Progenitor cell of endocrine pancreas (in vitro differentiated cells): ENCODE measurements at regions not wholly inside any gene's neighbourhood (a gene's known extent, or its start where the extent isn't known, plus 50 kb on each side); places are given as distances from the start of the nearest gene placed in this dataset.

Experiments
- DNase-seq: peaks from one replicate; pipeline ENCODE4 v3.0.0; 2021; ENCODE audit warnings: low spot score; ENCODE audit not compliant: unreplicated experiment
- H3K27ac Mint-ChIP-seq: 2 replicates; pipeline ENCODE4 v1.8.0; 2021; ENCODE audit warnings: mild to moderate bottlenecking, moderate library complexity, mixed read lengths
- H3K27me3 Mint-ChIP-seq: 2 replicates; pipeline ENCODE4 v1.8.0; 2021; ENCODE audit warnings: mixed read lengths
- H3K36me3 Mint-ChIP-seq: 2 replicates; pipeline ENCODE4 v1.8.0; 2022; ENCODE audit warnings: mixed read lengths; ENCODE audit not compliant: insufficient read depth
- H3K4me1 Mint-ChIP-seq: 2 replicates; pipeline ENCODE4 v1.8.0; 2021; ENCODE audit warnings: low read depth, mixed read lengths
- H3K4me3 Mint-ChIP-seq: 2 replicates; pipeline ENCODE4 v1.8.0; 2021; ENCODE audit warnings: low read depth, mild to moderate bottlenecking, moderate library complexity, mixed read lengths
- H3K9me3 Mint-ChIP-seq: 2 replicates; pipeline ENCODE4 v1.8.0; 2021; ENCODE audit warnings: low read depth, mixed read lengths
- CTCF ChIP-seq: fragments of 200-600 bp; sonication (generic); IDR thresholded peaks from one replicate; pipeline ENCODE4 v1.5.0; 2021; ENCODE audit warnings: antibody characterized with exemption, mild to moderate bottlenecking; ENCODE audit not compliant: unreplicated experiment

- H3K4me1 Mint-ChIP-seq = no peaks in the 10 kb centered on the region
- H3K27ac Mint-ChIP-seq = no peak overlapping the region
- H3K36me3 Mint-ChIP-seq = no peaks in the 10 kb centered on the region
- no peaks in the 10 kb centered on the region for H3K9me3 Mint-ChIP-seq
- H3K4me3 Mint-ChIP-seq = no peak overlapping the region
- H3K27me3 Mint-ChIP-seq = peaks cover 9% of the 10 kb centered on the region
- no peak for TF ChIP-seq CTCF
- no peak for DNase-seq
Observed at GRCh38 chr11:130573767-130574166, 125.3 kb downstream of the ADAMTS15 start.

GRCh38 chr11:130574740-130575139 is 126.3 kb downstream of the ADAMTS15 start:
- Mint-ChIP-seq H3K27ac (no peak overlapping the region), H3K27me3 (peaks cover 9% of the 10 kb centered on the region), H3K4me1 (no peaks in the 10 kb centered on the region), H3K9me3 (no peaks in the 10 kb centered on the region), H3K4me3 (no peak overlapping the region), H3K36me3 (no peaks in the 10 kb centered on the region)
- TF ChIP-seq CTCF = no peak
- DNase-seq = no peak

- no peak for TF ChIP-seq CTCF
- H3K9me3 Mint-ChIP-seq = no peaks in the 10 kb centered on the region
- no peak overlapping the region for H3K27ac Mint-ChIP-seq
- DNase-seq = no peak
- H3K4me3 Mint-ChIP-seq = no peak overlapping the region
- no peaks in the 10 kb centered on the region for H3K4me1 Mint-ChIP-seq
- H3K36me3 Mint-ChIP-seq = no peaks in the 10 kb centered on the region
- peaks cover 9% of the 10 kb centered on the region for H3K27me3 Mint-ChIP-seq
Observed at GRCh38 chr11:130576146-130576545, 127.7 kb downstream of the ADAMTS15 start.

- no peak for TF ChIP-seq CTCF
- no peaks in the 10 kb centered on the region for H3K4me1 Mint-ChIP-seq
- H3K9me3 Mint-ChIP-seq = no peaks in the 10 kb centered on the region
- DNase-seq = no peak
- no peak overlapping the region for H3K4me3 Mint-ChIP-seq
- H3K27ac Mint-ChIP-seq = no peak overlapping the region
- H3K27me3 Mint-ChIP-seq = peaks cover 12% of the 10 kb centered on the region
- no peaks in the 10 kb centered on the region for H3K36me3 Mint-ChIP-seq
Observed at GRCh38 chr11:130578738-130579368, 130.4 kb downstream of the ADAMTS15 start.

- no peak for TF ChIP-seq CTCF
- H3K4me3 Mint-ChIP-seq = no peak overlapping the region
Observed at GRCh38 chr11:130580372-130580771, 131.9 kb downstream of the ADAMTS15 start.

More at GRCh38 chr11:130580372-130580771, 131.9 kb downstream of the ADAMTS15 start:
- H3K27ac Mint-ChIP-seq = no peak overlapping the region
- H3K4me1 Mint-ChIP-seq = peaks cover 1% of the 10 kb centered on the region
- no peaks in the 10 kb centered on the region for H3K36me3 Mint-ChIP-seq
- H3K9me3 Mint-ChIP-seq = no peaks in the 10 kb centered on the region
- no peak for DNase-seq
- peaks cover 6% of the 10 kb centered on the region for H3K27me3 Mint-ChIP-seq
